NCI-H82 treated with DMSO at 0.1 percent for 48 hours (cell line): ENCODE measurements at regions not wholly inside any gene's neighbourhood (a gene's known extent, or its start where the extent isn't known, plus 50 kb on each side); places are given as distances from the start of the nearest gene placed in this dataset.

Experiments used
- DNase-seq: peaks from one replicate; lab custom pipeline; 2025; ENCODE audit not compliant: unreplicated experiment; lab: John Stamatoyannopoulos, UW

- no peak for DNase-seq
Observed at GRCh38 chr7:41633690-41634089, 69.2 kb downstream of the INHBA start.

- DNase-seq: no peak
Observed at GRCh38 chr7:41630741-41631140, 72.1 kb downstream of the INHBA start.

GRCh38 chr7:41629711-41630111, 73.2 kb downstream of the INHBA start:
- no peak for DNase-seq

GRCh38 chr7:41628901-41629300, 74.0 kb downstream of the INHBA start:
- no peak for DNase-seq

- no peak for DNase-seq
Observed at GRCh38 chr7:41627645-41628298, 75.1 kb downstream of the INHBA start.

- no peak for DNase-seq
Observed at GRCh38 chr7:41624818-41625217, 78.1 kb downstream of the INHBA start.

- DNase-seq: no peak
Observed at GRCh38 chr7:41621953-41622831, 80.7 kb downstream of the INHBA start.

- DNase-seq: no peak
Observed at GRCh38 chr7:41617987-41618386, 84.9 kb downstream of the INHBA start.

GRCh38 chr7:41612798-41613197, 90.1 kb downstream of the INHBA start:
- no peak for DNase-seq

GRCh38 chr7:41612386-41612785, 90.5 kb downstream of the INHBA start:
- no peak for DNase-seq

- DNase-seq: no peak
Observed at GRCh38 chr7:41608447-41608846, 94.4 kb downstream of the INHBA start.

GRCh38 chr7:41603985-41604384, 98.9 kb downstream of the INHBA start:
- no peak for DNase-seq

GRCh38 chr7:41599760-41600159, 103.1 kb downstream of the INHBA start:
- no peak for DNase-seq

GRCh38 chr7:41592794-41593193, 110.1 kb downstream of the INHBA start:
- no peak for DNase-seq

GRCh38 chr7:41592236-41592635, 110.7 kb downstream of the INHBA start:
- DNase-seq: no peak

GRCh38 chr7:41590986-41591385, 111.9 kb downstream of the INHBA start:
- no peak for DNase-seq

- no peak for DNase-seq
Observed at GRCh38 chr7:41588341-41588740, 114.5 kb downstream of the INHBA start.

- DNase-seq: no peak
Observed at GRCh38 chr7:41586931-41587640, 115.8 kb downstream of the INHBA start.

GRCh38 chr7:41584746-41585145, 118.1 kb downstream of the INHBA start:
- DNase-seq: no peak

- DNase-seq: no peak
Observed at GRCh38 chr7:41582116-41582515, 120.8 kb downstream of the INHBA start.

- no peak for DNase-seq
Observed at GRCh38 chr7:41581041-41581440, 121.8 kb downstream of the INHBA start.
